ENCODE measurements at regions not wholly inside any gene's neighbourhood (a gene's known extent, or its start where the extent isn't known, plus 50 kb on each side); places are given as distances from the start of the nearest gene placed in this dataset.
"Not testable (repeated sequence)": the region's sequence is repeated elsewhere in the genome, so short reads cannot be mapped to it uniquely, and the experiment has no call there.

DNA sequence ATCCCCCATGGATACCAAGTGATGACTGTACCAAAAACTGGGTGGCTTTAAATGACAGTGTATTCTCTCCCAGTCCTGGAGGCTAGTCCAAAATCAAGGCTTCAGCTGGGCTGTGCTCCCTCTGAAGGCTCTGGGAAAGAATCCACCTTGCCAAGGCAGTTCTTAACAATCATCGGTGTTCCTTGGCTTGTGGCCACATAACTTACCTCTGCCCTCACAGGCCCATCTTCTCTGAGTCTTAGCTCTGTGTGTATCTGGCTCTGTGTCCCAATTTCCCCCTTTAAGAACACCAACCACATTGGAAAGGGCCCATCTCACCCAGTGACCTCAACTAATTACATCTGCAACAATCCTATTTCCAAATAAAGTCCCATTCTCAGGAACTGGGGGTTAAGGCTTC is 503.0 kb upstream of the PROK2 start:
- no peak for DNase-seq

GRCh38 chr3:72285502-72285901 is 500.6 kb upstream of the PROK2 start:
- DNase-seq: no peak

DNA sequence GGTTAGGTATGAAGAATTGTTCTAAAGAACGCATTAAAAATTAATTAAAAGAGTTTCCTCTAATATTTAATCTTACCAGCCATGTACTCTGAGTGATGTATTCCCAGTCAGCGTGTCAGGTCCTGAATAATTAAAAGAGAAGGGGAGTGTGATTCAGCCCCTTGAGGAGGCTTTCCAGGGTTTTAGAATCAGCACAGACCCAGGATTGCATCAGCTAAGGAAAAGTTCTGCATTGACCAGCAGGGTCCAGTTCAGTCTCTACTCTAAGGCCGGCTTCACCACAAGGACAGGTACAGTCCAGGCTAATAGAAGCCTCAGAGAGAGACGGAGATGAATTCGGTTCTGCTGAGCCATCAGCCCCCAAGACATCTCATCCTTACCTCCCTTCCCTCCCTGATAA is 499.5 kb upstream of the PROK2 start:
- DNase-seq: no peak

DNA sequence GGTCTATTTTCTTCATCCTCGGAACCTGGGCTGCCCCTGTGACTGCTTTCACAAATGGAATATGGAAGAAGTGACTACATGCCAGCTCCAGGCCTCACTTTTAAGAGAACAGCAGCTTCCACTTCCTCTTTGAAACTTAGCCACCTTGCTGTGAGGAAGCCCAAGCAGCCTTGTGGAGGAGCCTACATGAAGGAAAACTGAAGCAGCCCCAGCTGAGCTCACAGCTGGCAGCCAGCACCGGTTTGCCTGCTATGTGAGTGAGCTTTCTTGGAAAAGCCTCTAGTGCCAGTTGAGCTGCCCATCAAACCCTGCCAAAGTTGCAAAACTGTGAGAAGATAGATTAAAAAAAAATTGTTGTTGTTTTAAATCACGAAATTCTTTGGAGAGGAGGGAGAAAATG is 498.0 kb upstream of the PROK2 start:
- no peak for DNase-seq

GRCh38 chr3:72281551-72281950 is 496.6 kb upstream of the PROK2 start:
- DNase-seq: no peak

DNA sequence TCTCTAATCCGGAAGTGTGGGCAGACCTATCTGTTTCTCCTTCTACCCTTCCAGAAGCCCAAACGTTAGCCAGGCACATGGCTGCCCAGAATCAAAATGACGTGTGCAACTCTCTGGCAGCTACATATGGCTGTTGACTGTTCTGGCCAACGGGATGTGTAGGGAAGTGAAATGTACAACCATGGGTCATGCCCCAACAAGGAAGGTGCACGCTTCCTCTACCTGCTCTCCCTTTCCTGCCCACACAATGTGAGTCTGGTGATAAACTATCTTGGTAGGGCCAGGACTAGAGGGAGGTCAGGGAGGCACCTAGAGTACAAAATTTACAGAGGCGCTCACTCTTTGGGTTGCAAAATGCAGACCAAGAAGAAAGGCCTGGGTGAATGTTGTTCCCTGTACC is 495.9 kb upstream of the PROK2 start:
- DNase-seq: no peak

- DNase-seq: no peak
These were observed 494.7 kb upstream of the PROK2 start for GRCh38 chr3:72279631-72280041.

GRCh38 chr3:72279068-72279604 is 494.2 kb upstream of the PROK2 start:
- no peak for DNase-seq

- no peak for DNase-seq
These were observed 493.6 kb upstream of the PROK2 start for GRCh38 chr3:72278349-72279067.

DNA sequence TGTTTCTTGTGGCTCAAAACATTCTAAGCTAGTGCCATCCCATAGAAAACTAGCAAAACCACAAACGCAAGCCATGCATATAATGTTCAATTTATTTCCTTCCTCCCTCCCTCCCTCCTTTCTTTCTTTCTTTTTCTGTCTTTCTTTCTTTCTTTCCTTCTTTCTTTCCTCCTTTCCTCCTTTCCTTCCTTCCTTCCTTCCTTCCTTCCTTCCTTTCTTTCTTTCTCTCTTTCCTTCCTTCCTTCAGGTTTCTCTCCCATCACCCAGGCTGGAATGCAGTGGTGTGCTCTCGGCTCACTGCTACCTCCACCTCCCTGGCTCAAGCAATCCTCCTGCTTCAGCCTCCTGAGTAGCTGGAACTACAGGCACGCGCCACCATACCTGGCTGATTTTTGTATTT is 492.8 kb upstream of the PROK2 start:
- DNase-seq: no peak

- no peak for DNase-seq
These were observed 491.9 kb upstream of the PROK2 start for GRCh38 chr3:72276806-72277205.

DNA sequence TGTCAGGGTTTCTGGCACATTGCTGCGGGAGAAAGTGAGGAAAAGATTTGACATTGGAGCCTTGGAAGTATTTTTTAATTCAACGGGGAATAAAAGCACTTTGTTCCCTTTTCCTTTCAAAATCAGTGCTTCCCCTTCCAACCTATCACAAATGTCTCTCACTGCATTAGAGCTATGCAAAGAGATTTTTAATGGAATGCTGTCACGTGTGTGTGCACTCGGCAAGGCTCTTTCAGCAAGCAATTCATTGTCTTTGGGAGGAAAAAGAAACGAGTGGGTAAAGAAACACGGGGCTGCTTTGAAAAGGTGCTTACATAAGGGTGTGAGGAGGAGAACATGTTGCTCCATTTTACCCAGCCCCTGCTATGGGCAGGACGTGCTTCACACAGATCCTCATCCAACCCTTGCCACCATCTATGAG is 490.4 kb upstream of the PROK2 start:
- DNase-seq: no peak

- no peak for DNase-seq
These were observed 489.8 kb upstream of the PROK2 start for GRCh38 chr3:72274493-72275330.

DNA sequence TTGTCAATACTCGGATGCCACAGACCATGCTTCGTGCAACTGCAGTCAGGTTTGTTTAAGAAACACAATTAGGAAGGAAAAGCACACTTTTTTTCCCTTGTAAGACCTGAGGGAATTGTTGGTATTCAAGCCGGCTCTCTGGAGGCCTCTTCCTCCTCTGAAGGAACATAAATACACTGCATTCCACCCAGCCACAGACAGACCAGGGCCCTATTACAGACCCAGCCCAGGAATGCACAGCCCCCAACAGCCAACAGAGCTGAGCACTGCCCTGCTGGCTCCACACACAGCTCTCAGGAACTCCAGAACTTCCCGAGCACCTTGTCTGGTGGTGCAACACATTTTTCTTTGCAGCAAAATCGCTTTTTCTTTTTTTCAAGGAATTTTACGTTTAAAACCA is 488.7 kb upstream of the PROK2 start:
- DNase-seq: no peak

DNA sequence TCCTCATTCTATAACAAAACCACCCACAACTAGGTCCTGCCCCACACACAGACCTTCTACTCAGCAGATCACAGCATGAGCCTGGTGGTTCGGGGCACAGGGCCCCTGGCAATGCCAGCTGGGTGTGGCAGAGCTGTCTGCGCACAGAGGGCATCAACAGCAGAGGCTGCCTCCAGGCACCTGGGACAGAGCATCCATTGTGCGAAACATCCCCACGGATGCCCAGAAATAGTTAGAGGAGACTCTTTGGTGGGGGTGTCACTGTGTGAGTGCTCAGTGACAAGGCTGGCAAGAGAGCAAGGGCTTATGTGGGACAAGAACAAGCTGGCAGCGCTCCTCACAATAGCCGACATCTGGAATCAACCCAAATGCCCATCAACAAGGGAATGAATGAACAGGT is 487.4 kb upstream of the PROK2 start:
- DNase-seq: no peak

GRCh38 chr3:72271923-72272322 is 487.0 kb upstream of the PROK2 start:
- no peak for DNase-seq

- no peak for DNase-seq
These were observed 486.3 kb upstream of the PROK2 start for GRCh38 chr3:72271216-72271615.

DNA sequence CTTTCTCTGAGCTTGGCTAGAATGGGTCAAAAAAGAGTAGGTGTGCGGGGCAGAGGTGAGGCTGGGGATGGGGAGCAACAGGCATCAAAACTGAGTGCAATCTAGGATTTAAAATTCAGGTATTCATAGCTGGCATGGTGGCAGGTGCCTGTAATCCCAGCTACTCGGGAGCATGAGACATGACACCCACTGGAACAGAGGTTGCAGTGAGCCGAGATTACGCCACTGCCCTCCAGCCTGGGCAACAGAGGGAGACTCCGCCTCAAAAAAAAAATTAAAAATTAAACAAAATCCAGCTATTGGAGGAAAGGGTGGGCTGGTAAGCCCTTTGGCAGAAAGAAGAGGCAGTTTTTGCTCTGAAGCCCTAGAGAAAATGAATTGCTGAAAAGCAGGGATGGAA is 485.8 kb upstream of the PROK2 start:
- DNase-seq: no peak

GRCh38 chr3:72270072-72270681 is 485.2 kb upstream of the PROK2 start:
- no peak for DNase-seq

GRCh38 chr3:72269475-72269874 is 484.5 kb upstream of the PROK2 start:
- no peak for DNase-seq

- not testable (repeated sequence) for DNase-seq
These were observed 482.1 kb upstream of the PROK2 start for GRCh38 chr3:72266921-72267524.

DNA sequence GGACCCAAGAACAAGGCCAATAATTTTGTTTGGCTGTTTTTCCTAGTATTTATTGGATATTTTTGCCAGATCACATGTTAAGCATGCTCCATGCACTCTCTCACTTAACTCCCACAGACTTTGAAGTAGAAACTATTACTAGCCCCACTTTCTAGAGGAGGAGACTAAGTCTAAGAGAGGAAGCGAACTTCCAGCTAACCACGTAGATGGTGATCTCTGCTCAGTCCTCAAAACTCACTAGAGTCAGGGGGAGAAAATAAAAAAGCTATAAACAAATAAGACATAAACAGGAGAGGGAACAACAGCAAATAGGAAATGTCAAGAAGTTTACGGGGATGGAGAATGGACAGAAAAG is 481.0 kb upstream of the PROK2 start:
- no peak for DNase-seq

- DNase-seq: no peak
These were observed 480.5 kb upstream of the PROK2 start for GRCh38 chr3:72265256-72266015.

Data from SHP77 (cell line).